Mesendoderm (in vitro differentiated cells): ENCODE measurements at regions not wholly inside any gene's neighbourhood (a gene's known extent, or its start where the extent isn't known, plus 50 kb on each side); places are given as distances from the start of the nearest gene placed in this dataset.

Experiments
- DNase-seq: peaks from one replicate; pipeline ENCODE4 v3.0.0; 2013
- H2AK5ac ChIP-seq: 2 replicates; pipeline ENCODE4 v1.6.1; 2013; ENCODE audit warnings: low read length, inconsistent platforms
- H2BK120ac ChIP-seq: 2 replicates; pipeline ENCODE4 v1.6.1; 2013; ENCODE audit warnings: low read depth, mild to moderate bottlenecking, low read length, moderate library complexity, mixed read lengths
- H2BK15ac ChIP-seq: replicated peaks from 2 replicates; pipeline ENCODE4 v1.6.1; 2013; ENCODE audit warnings: low read depth, mild to moderate bottlenecking, moderate library complexity
- H2BK5ac ChIP-seq: 2 replicates; pipeline ENCODE4 v1.6.1; 2013; ENCODE audit warnings: low read length, inconsistent platforms
- H3K18ac ChIP-seq: 2 replicates; pipeline ENCODE4 v1.6.1; 2013; ENCODE audit warnings: mild to moderate bottlenecking, low read length, mixed read lengths
- H3K23ac ChIP-seq: one replicate; pipeline ENCODE4 v1.6.1; 2013; ENCODE audit warnings: low read length
- H3K27ac ChIP-seq: 2 replicates; pipeline ENCODE4 v1.5.1; 2013; ENCODE audit warnings: low read depth, mild to moderate bottlenecking, inconsistent platforms, low read length, moderate library complexity
- H3K27me3 ChIP-seq: 2 replicates; pipeline ENCODE4 v1.6.1; 2013; ENCODE audit warnings: low read length, control low read depth, mild to moderate bottlenecking, inconsistent platforms; ENCODE audit not compliant: insufficient read depth, poor library complexity
- H3K36me3 ChIP-seq: 2 replicates; pipeline ENCODE4 v1.6.1; 2013; ENCODE audit warnings: low read length, inconsistent platforms; ENCODE audit not compliant: control insufficient read depth, insufficient read depth
- H3K4ac ChIP-seq: one replicate; pipeline ENCODE4 v1.6.1; 2013; ENCODE audit warnings: low read depth, mild to moderate bottlenecking, low read length, moderate library complexity
- H3K4me1 ChIP-seq: 2 replicates; pipeline ENCODE4 v1.6.1; 2013; ENCODE audit warnings: low read depth, low read length, inconsistent platforms; ENCODE audit not compliant: control insufficient read depth
- H3K4me2 ChIP-seq: 2 replicates; pipeline ENCODE4 v1.6.1; 2013; ENCODE audit warnings: low read length
- H3K4me3 ChIP-seq: 2 replicates; pipeline ENCODE4 v1.5.1; 2013; ENCODE audit warnings: mild to moderate bottlenecking, low read length
- H3K56ac ChIP-seq: one replicate; pipeline ENCODE4 v1.6.1; 2013; ENCODE audit warnings: low read length
- H3K79me1 ChIP-seq: 2 replicates; pipeline ENCODE4 v1.6.1; 2013; ENCODE audit warnings: low read length, inconsistent platforms
- H3K79me2 ChIP-seq: 2 replicates; pipeline ENCODE4 v1.6.1; 2013; ENCODE audit warnings: mild to moderate bottlenecking, low read length; ENCODE audit not compliant: control insufficient read depth, insufficient read depth
- H3K9ac ChIP-seq: 2 replicates; pipeline ENCODE4 v1.6.1; 2013; ENCODE audit warnings: low read length, inconsistent platforms
- H4K5ac ChIP-seq: one replicate; pipeline ENCODE4 v1.6.1; 2013; ENCODE audit warnings: low read length
- H4K8ac ChIP-seq: one replicate; pipeline ENCODE4 v1.6.1; 2013; ENCODE audit warnings: low read depth, mild to moderate bottlenecking, control low read depth, low read length, moderate library complexity
- WGBS: extraction: QIAGEN DNeasy Blood & Tissue Kit; methylation state at CpG from one replicate; pipeline ENCODE4 v1.1.7; 2013; ENCODE audit warnings: low lambda C conversion rate, missing lambda C conversion rate; ENCODE audit not compliant: insufficient coverage; ENCODE audit errors: extremely low coverage; 5-methylcytosine and 5-hydroxymethylcytosine counted together

DNA sequence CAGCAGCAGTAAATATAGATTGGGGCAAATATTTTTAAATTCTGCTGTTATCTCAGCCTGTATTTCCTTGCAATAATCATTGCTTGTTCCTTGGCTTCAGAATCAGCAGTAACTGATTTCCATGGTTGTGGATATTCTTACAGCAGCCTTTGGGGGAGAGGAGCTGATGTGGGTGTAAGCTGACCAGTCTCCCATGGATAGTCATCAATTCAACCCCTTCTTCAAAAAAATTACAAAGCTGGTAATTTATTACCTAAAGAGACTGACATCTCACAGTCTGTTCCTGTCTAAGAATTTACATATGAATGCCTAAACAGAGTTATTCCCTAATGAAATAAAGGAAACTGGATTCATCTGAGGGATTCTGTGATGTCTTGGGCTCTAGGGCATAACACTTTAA lies 103.1 kb upstream of the CABCOCO1 start:
- no peak overlapping the region for H3K4me3 ChIP-seq
- H3K18ac ChIP-seq, result no peak overlapping the region
- H3K27ac ChIP-seq, result no peak overlapping the region
- H2BK15ac ChIP-seq, result no peak overlapping the region
- no peak for DNase-seq
- no peak overlapping the region for H3K9ac ChIP-seq
- no peak overlapping the region for H3K56ac ChIP-seq
- no peaks in the 10 kb centered on the region for H3K27me3 ChIP-seq
- H2AK5ac ChIP-seq, result no peak overlapping the region
- no peaks in the 10 kb centered on the region for H3K4me1 ChIP-seq
- no peak overlapping the region for H4K8ac ChIP-seq
- H2BK5ac ChIP-seq, result no peak overlapping the region
- no peak overlapping the region for H4K5ac ChIP-seq
- no peaks in the 10 kb centered on the region for H3K79me1 ChIP-seq
- no peak overlapping the region for H2BK120ac ChIP-seq
- H3K4me2 ChIP-seq, result no peak overlapping the region
- no peaks in the 10 kb centered on the region for H3K79me2 ChIP-seq
- H3K23ac ChIP-seq, result no peak overlapping the region
- H3K4ac ChIP-seq, result no peak overlapping the region
- H3K36me3 ChIP-seq, result no peaks in the 10 kb centered on the region

DNA sequence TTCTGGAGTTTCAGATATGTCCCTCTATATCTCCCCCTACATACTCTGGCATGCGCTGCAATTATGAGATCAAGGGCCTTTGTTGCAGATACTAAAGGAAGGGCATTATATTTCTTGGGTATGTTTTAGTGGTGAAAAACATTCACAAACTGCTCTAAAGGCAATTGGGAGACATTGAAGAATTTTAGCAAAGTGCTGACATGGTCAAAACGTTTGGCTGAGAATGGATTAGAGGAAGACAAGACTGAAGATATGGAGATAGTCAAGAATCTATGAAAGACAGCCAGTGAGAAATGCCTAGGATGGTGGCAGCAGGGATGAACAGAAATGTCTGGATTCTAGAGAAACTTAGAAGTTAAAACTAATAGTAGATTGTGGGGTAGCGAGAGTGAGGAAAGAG lies 104.5 kb upstream of the CABCOCO1 start:
- Histone ChIP-seq H2BK15ac (no peak overlapping the region), H3K4me3 (no peak overlapping the region), H3K36me3 (no peaks in the 10 kb centered on the region), H3K4ac (no peak overlapping the region), H3K79me2 (no peaks in the 10 kb centered on the region), H4K5ac (no peak overlapping the region), H3K27me3 (no peaks in the 10 kb centered on the region), H3K4me2 (no peak overlapping the region), H4K8ac (no peak overlapping the region), H3K23ac (no peak overlapping the region), H3K18ac (no peak overlapping the region), H3K56ac (no peak overlapping the region), H3K27ac (no peak overlapping the region), H3K79me1 (no peaks in the 10 kb centered on the region), H2AK5ac (no peak overlapping the region), H2BK120ac (no peak overlapping the region), H3K9ac (no peak overlapping the region), H3K4me1 (no peaks in the 10 kb centered on the region), H2BK5ac (no peak overlapping the region)
- no peak for DNase-seq
- WGBS, result no CpG with 5 or more reads among the region's 3 CpGs

DNA sequence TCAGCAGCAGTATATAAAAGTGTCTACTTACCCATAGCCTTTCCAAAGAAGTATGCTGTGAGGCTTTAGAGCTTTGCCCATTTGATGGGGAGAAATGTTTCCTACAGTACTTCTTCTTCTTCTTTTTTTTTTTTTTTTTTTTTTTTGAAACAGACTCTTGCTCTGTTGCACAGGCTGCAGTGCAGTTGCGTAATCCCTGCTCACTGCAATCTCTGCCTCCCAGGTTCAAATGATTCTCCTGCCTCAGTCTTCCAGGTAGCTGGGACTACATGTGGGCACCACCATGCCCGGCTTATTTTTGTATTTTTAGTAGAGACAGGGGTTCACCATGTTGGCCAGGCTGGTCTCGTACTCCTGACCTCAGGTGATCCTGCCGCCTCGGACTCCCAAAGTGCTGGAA lies 101.7 kb upstream of the TMEM26 start:
- DNase-seq, result no peak
- no peak overlapping the region for H4K8ac ChIP-seq
- WGBS, result no CpG with 5 or more reads among the region's 5 CpGs

DNA sequence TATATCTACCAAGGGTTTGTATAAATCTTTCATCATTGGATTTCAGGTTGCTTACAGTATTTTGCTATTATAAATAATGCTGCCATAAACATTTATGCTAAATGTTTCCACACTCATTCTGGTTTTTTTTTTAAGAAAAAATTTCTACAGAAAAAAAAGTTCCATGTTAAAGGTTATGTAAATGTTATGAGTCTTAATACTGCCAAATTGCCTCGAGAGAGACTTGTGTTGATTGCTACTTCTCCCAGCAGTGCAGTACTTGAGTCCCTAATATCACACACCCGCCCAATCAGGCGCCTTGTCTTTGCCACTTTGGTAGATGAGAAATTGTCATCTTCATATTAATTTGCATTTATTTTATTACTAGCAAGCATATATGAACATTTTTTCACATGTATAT lies 96.7 kb upstream of the TMEM26 start:
- H2AK5ac ChIP-seq, result no peak overlapping the region
- H3K79me1 ChIP-seq, result no peaks in the 10 kb centered on the region
- no peak overlapping the region for H4K5ac ChIP-seq
- no peak overlapping the region for H3K4me2 ChIP-seq
- H2BK15ac ChIP-seq, result no peak overlapping the region
- no peak overlapping the region for H3K27ac ChIP-seq
- H2BK5ac ChIP-seq, result no peak overlapping the region
- no peak overlapping the region for H3K9ac ChIP-seq
- H3K4me3 ChIP-seq, result no peak overlapping the region
- H3K18ac ChIP-seq, result no peak overlapping the region
- no peak overlapping the region for H3K4ac ChIP-seq
- DNase-seq, result no peak
- no peaks in the 10 kb centered on the region for H3K36me3 ChIP-seq
- no peaks in the 10 kb centered on the region for H3K4me1 ChIP-seq
- no peak overlapping the region for H4K8ac ChIP-seq
- H3K23ac ChIP-seq, result no peak overlapping the region
- H3K56ac ChIP-seq, result no peak overlapping the region
- no peaks in the 10 kb centered on the region for H3K27me3 ChIP-seq
- no peak overlapping the region for H2BK120ac ChIP-seq
- no peaks in the 10 kb centered on the region for H3K79me2 ChIP-seq
- WGBS, result no CpG with 5 or more reads among the region's 3 CpGs

More for the DNA sequence above, 101.7 kb upstream of the TMEM26 start:
- H2AK5ac ChIP-seq, result no peak overlapping the region
- H3K27ac ChIP-seq, result no peak overlapping the region
- H3K56ac ChIP-seq, result no peak overlapping the region
- H3K27me3 ChIP-seq, result no peaks in the 10 kb centered on the region
- H3K4me2 ChIP-seq, result no peak overlapping the region
- no peak overlapping the region for H2BK120ac ChIP-seq
- no peak overlapping the region for H3K23ac ChIP-seq
- H2BK15ac ChIP-seq, result no peak overlapping the region
- no peak overlapping the region for H3K4me3 ChIP-seq
- H3K4me1 ChIP-seq, result no peaks in the 10 kb centered on the region
- H3K36me3 ChIP-seq, result no peaks in the 10 kb centered on the region
- no peak overlapping the region for H4K5ac ChIP-seq
- no peak overlapping the region for H3K18ac ChIP-seq
- no peak overlapping the region for H2BK5ac ChIP-seq
- H3K79me1 ChIP-seq, result no peaks in the 10 kb centered on the region
- no peak overlapping the region for H3K9ac ChIP-seq
- no peaks in the 10 kb centered on the region for H3K79me2 ChIP-seq
- no peak overlapping the region for H3K4ac ChIP-seq

DNA sequence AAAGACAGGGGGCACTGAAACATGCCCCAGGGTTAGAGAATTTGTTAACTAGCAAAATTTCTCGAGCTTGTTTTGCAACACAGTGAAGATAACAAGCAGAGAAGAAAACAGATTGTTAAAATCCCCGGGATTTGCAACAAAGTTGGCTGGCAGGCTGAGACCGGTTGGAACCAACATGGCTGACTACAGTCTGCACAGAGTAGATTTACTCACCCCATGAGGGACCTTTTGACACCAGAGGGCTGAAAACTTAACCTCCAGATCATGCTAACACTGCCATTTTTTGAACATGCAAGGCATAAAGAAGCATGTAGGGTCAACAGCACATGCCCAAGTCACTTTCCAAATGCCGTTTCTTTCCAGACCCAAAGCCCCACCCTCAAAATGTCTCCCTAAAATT lies 95.2 kb upstream of the TMEM26 start:
- H2BK15ac ChIP-seq, result no peak overlapping the region
- H4K5ac ChIP-seq, result no peak overlapping the region
- no CpG with 5 or more reads among the region's 4 CpGs for WGBS
- no peaks in the 10 kb centered on the region for H3K79me2 ChIP-seq
- no peaks in the 10 kb centered on the region for H3K4me1 ChIP-seq
- H3K27ac ChIP-seq, result no peak overlapping the region
- H3K27me3 ChIP-seq, result no peaks in the 10 kb centered on the region
- H3K9ac ChIP-seq, result no peak overlapping the region
- H3K79me1 ChIP-seq, result no peaks in the 10 kb centered on the region
- no peak overlapping the region for H3K4me3 ChIP-seq
- no peak overlapping the region for H3K4me2 ChIP-seq
- H2BK120ac ChIP-seq, result no peak overlapping the region
- no peak overlapping the region for H3K4ac ChIP-seq
- no peak overlapping the region for H3K56ac ChIP-seq
- no peak overlapping the region for H3K23ac ChIP-seq
- H3K18ac ChIP-seq, result no peak overlapping the region
- no peak overlapping the region for H4K8ac ChIP-seq
- no peak overlapping the region for H2AK5ac ChIP-seq
- H3K36me3 ChIP-seq, result no peaks in the 10 kb centered on the region
- DNase-seq, result no peak
- no peak overlapping the region for H2BK5ac ChIP-seq

DNA sequence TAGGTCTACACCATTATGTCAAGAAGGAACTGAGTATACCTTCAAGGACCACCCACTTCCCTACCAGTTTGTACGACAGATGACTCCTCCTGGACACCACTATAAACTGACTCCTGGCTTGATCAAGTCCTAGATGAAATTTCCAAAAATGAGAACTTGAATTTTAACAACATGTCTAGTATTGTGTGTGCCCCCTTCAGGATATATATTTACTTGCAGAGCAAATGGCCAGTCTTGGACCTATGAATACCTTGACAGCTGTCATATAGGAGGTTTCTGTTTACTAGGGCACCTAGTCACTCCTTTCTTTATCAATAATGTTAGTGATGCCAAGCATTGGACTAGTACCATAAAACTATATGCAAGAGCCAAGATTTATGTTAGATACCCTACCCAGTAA lies 94.1 kb upstream of the TMEM26 start:
- H3K4ac ChIP-seq, result no peak overlapping the region
- no peak overlapping the region for H3K56ac ChIP-seq
- H2AK5ac ChIP-seq, result no peak overlapping the region
- no peaks in the 10 kb centered on the region for H3K79me2 ChIP-seq
- H2BK120ac ChIP-seq, result no peak overlapping the region
- H3K18ac ChIP-seq, result no peak overlapping the region
- DNase-seq, result no peak
- no peak overlapping the region for H4K8ac ChIP-seq
- H3K4me1 ChIP-seq, result no peaks in the 10 kb centered on the region
- WGBS, result no CpG with 5 or more reads among the region's 1 CpG
- no peak overlapping the region for H2BK5ac ChIP-seq
- no peak overlapping the region for H3K9ac ChIP-seq
- no peak overlapping the region for H3K4me2 ChIP-seq
- no peaks in the 10 kb centered on the region for H3K36me3 ChIP-seq
- H3K27me3 ChIP-seq, result no peaks in the 10 kb centered on the region
- no peak overlapping the region for H3K4me3 ChIP-seq
- H3K79me1 ChIP-seq, result no peaks in the 10 kb centered on the region
- H3K23ac ChIP-seq, result no peak overlapping the region
- no peak overlapping the region for H4K5ac ChIP-seq
- no peak overlapping the region for H3K27ac ChIP-seq
- H2BK15ac ChIP-seq, result no peak overlapping the region
